ENCODE measurements at regions not wholly inside any gene's neighbourhood (a gene's known extent, or its start where the extent isn't known, plus 50 kb on each side); places are given as distances from the start of the nearest gene placed in this dataset.
A peak's percentile ranks its signal among the peaks of the same experiment; 100 is the strongest.
"Not testable (repeated sequence)": the region's sequence is repeated elsewhere in the genome, so short reads cannot be mapped to it uniquely, and the experiment has no call there.

DNA sequence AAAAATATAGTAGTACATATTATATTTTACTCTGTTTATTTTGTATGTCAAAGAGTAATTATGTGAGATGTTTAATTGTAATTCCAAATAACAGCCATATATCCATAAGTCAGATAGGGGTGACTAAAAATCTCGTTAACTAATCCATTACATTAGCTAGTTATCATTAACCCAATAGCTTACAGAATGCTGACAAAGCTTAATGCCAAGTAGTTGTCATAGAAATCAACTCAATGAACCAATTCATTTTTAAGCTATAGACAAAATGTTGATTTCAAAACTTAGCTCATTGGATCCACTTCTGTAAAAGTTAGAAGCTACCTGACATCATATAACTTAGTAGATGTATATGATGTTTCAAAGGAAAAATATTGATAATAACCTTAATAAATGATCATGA lies 206.7 kb upstream of the SLITRK1 start:
- Histone ChIP-seq H3K36me3 (replicated peaks in 1 of 2; ENCODE audit: control extremely low read depth in 1 of 2, control insufficient read depth in 1 of 2, extremely low read depth in 1 of 2, insufficient read depth in 2 of 2, low read length in 1 of 2) (no peaks in the 10 kb centered on the region), H3K9ac (ENCODE audit: low read length) (no peak overlapping the region)
- no CpG with 5 or more reads among the region's 1 CpG for WGBS (ENCODE audit: insufficient coverage)

DNA sequence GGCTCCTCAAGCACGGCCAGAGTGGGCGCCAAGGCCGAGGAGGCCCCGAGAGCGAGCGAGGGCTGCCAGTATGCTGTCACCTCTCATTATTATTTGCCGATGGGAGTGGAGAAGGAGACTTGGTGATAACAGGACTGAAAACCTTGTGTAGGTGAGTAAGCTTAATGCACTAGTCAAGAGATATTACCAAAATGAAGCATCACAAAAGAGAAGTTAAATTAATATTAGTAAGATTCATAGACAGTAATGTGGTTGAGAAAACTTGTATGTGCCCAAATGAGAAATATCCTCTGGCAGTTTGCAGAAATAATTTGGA lies 204.5 kb upstream of the SLITRK1 start:
- ChIA-PET CTCF (no interaction called here), POLR2A (no interaction called here)
- H3K27ac Mint-ChIP-seq: no peak overlapping the region
- Histone ChIP-seq H3K4me1 (ENCODE audit: control insufficient read depth in 2 of 2, insufficient read depth in 2 of 2, low read length in 2 of 2) (no peaks in the 10 kb centered on the region), H3K9me3 (ENCODE audit: control extremely low read depth in 1 of 3, control insufficient read depth in 2 of 3, insufficient read depth in 1 of 3, low read length in 2 of 3) (peaks cover 0 to 12% (median 0%) of the 10 kb centered on the region in 3 donors), H2AFZ (ENCODE audit: insufficient read depth, low read depth, low read length, poor library complexity, severe bottlenecking) (no peak overlapping the region), H3K36me3 (replicated peaks in 1 of 2; ENCODE audit: control extremely low read depth in 1 of 2, control insufficient read depth in 1 of 2, extremely low read depth in 1 of 2, insufficient read depth in 2 of 2, low read length in 1 of 2) (no peaks in the 10 kb centered on the region), H3K4me3 (ENCODE audit: control extremely low read depth in 1 of 5, extremely low read depth in 1 of 5, insufficient read depth in 1 of 5, low read depth in 2 of 5, low read length in 4 of 5) (peak overlapping the region in 2 of 5 experiments; percentile 34 to 42), H3K27ac (ENCODE audit: low read length in 2 of 2) (no peak overlapping the region), H3K79me2 (ENCODE audit: control insufficient read depth, insufficient read depth, low read length) (no peaks in the 10 kb centered on the region), H3K4me2 (replicated peaks; ENCODE audit: low read depth, low read length, poor library complexity, severe bottlenecking) (no peak overlapping the region), H3K27me3 (replicated peaks in 1 of 4; ENCODE audit: control extremely low read depth in 1 of 4, control insufficient read depth in 3 of 4, insufficient read depth in 4 of 4, low read length in 3 of 4) (no peaks in the 10 kb centered on the region), H3K9ac (ENCODE audit: low read length) (no peak overlapping the region), H4K20me1 (ENCODE audit: control insufficient read depth, insufficient read depth, low read length, poor library complexity, severe bottlenecking) (no peaks in the 10 kb centered on the region)
- no peak for ATAC-seq (ENCODE audit: low read depth)
- 95% methylated on average over 4 of the region's 7 CpGs for WGBS (ENCODE audit: insufficient coverage)
- intact Hi-C loops (cut with micrococcal nuclease): no loop called here
- no peaks in the 10 kb centered on the region for H3K9me3 Mint-ChIP-seq (ENCODE audit: insufficient read depth)
- TF ChIP-seq, protein P1, sequence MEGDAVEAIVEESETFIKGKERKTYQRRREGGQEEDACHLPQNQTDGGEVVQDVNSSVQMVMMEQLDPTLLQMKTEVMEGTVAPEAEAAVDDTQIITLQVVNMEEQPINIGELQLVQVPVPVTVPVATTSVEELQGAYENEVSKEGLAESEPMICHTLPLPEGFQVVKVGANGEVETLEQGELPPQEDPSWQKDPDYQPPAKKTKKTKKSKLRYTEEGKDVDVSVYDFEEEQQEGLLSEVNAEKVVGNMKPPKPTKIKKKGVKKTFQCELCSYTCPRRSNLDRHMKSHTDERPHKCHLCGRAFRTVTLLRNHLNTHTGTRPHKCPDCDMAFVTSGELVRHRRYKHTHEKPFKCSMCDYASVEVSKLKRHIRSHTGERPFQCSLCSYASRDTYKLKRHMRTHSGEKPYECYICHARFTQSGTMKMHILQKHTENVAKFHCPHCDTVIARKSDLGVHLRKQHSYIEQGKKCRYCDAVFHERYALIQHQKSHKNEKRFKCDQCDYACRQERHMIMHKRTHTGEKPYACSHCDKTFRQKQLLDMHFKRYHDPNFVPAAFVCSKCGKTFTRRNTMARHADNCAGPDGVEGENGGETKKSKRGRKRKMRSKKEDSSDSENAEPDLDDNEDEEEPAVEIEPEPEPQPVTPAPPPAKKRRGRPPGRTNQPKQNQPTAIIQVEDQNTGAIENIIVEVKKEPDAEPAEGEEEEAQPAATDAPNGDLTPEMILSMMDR (IDR thresholded peaks at IDR 0.05): no peak
- no peak for TF ChIP-seq EZH2 (IDR thresholded peaks at IDR 0.05; ENCODE audit: borderline replicate concordance, insufficient read depth, low read depth, low read length, poor library complexity, severe bottlenecking)
- no peaks in the 10 kb centered on the region for H3K27me3 Mint-ChIP-seq
- H3K4me3 Mint-ChIP-seq: no peak overlapping the region
- DNase-seq: no peak
- no peaks in the 10 kb centered on the region for H3K4me1 Mint-ChIP-seq

More for the DNA sequence above, 206.7 kb upstream of the SLITRK1 start:
- H3K27ac Mint-ChIP-seq: no peak overlapping the region
- ChIA-PET CTCF (no interaction called here), POLR2A (no interaction called here)
- Histone ChIP-seq H3K9me3 (ENCODE audit: control extremely low read depth in 1 of 3, control insufficient read depth in 2 of 3, insufficient read depth in 1 of 3, low read length in 2 of 3) (peaks cover 0 to 12% (median 0%) of the 10 kb centered on the region in 3 donors), H3K27me3 (replicated peaks in 1 of 4; ENCODE audit: control extremely low read depth in 1 of 4, control insufficient read depth in 3 of 4, insufficient read depth in 4 of 4, low read length in 3 of 4) (no peaks in the 10 kb centered on the region), H4K20me1 (ENCODE audit: control insufficient read depth, insufficient read depth, low read length, poor library complexity, severe bottlenecking) (no peaks in the 10 kb centered on the region), H3K4me2 (replicated peaks; ENCODE audit: low read depth, low read length, poor library complexity, severe bottlenecking) (no peak overlapping the region), H3K27ac (ENCODE audit: low read length in 2 of 2) (no peak overlapping the region), H3K79me2 (ENCODE audit: control insufficient read depth, insufficient read depth, low read length) (no peaks in the 10 kb centered on the region), H2AFZ (ENCODE audit: insufficient read depth, low read depth, low read length, poor library complexity, severe bottlenecking) (no peak overlapping the region), H3K4me1 (ENCODE audit: control insufficient read depth in 2 of 2, insufficient read depth in 2 of 2, low read length in 2 of 2) (no peaks in the 10 kb centered on the region), H3K4me3 (ENCODE audit: control extremely low read depth in 1 of 5, extremely low read depth in 1 of 5, insufficient read depth in 1 of 5, low read depth in 2 of 5, low read length in 4 of 5) (no peak overlapping the region)
- ATAC-seq (ENCODE audit: low read depth) (no peak), DNase-seq (no peak)
- H3K4me1 Mint-ChIP-seq: no peaks in the 10 kb centered on the region
- TF ChIP-seq EZH2 (IDR thresholded peaks at IDR 0.05; ENCODE audit: borderline replicate concordance, insufficient read depth, low read depth, low read length, poor library complexity, severe bottlenecking): no peak
- TF ChIP-seq, protein P1 (IDR thresholded peaks at IDR 0.05): no peak
- H3K9me3 Mint-ChIP-seq (ENCODE audit: insufficient read depth): no peaks in the 10 kb centered on the region
- no peaks in the 10 kb centered on the region for H3K27me3 Mint-ChIP-seq
- intact Hi-C loops (cut with micrococcal nuclease): no loop called here
- no peak overlapping the region for H3K4me3 Mint-ChIP-seq

DNA sequence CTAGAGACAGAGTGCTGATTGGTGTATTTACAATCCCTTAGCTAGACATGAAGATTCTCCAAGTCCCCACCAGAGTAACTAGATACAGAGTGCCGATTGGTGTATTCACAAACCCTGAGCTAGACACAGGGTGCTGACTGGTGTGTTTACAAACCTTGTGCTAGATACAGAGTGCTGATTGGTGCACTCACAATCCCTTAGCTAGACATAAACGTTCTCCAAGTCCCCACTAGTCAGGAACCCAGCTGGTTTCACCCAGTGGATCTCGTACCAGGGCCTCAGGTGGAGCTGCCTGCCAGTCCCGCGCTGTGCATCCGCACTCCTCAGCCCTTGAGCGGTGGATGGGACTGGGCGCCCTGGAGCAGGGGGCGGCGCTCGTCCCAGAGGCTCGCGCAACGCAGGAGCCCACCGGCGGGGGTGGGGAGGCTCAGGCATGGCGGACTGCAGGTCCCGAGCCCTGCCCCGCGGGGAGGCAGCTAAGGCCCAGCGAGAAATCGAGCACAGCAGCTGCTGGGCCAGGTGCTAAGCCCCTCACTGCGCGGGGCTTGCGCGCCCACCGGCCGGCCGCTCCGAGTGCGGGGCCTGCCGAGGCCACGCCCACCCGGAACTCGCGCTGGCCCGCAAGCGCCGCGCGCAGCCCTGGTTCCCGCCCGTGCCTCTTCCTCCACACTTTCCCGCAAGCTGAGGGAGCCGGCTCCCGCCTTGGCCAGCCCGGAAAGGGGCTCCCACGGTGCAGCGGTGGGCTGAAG lies 204.0 kb upstream of the SLITRK1 start:
- intact Hi-C loops (cut with micrococcal nuclease); H3K27ac Mint-ChIP-seq; H3K27ac ChIP-seq (ENCODE audit: low read length in 2 of 2); H4K20me1 ChIP-seq (ENCODE audit: control insufficient read depth, insufficient read depth, low read length, poor library complexity, severe bottlenecking); H3K27me3 Mint-ChIP-seq; H3K4me1 ChIP-seq (ENCODE audit: control insufficient read depth in 2 of 2, insufficient read depth in 2 of 2, low read length in 2 of 2); H3K27me3 ChIP-seq (replicated peaks in 1 of 4; ENCODE audit: control extremely low read depth in 1 of 4, control insufficient read depth in 3 of 4, insufficient read depth in 4 of 4, low read length in 3 of 4); H3K4me3 Mint-ChIP-seq; H3K36me3 ChIP-seq (replicated peaks in 1 of 2; ENCODE audit: control extremely low read depth in 1 of 2, control insufficient read depth in 1 of 2, extremely low read depth in 1 of 2, insufficient read depth in 2 of 2, low read length in 1 of 2); ATAC-seq (ENCODE audit: low read depth); CTCF ChIA-PET; H3K4me2 ChIP-seq (replicated peaks; ENCODE audit: low read depth, low read length, poor library complexity, severe bottlenecking); H3K4me1 Mint-ChIP-seq; POLR2A ChIA-PET; H3K79me2 ChIP-seq (ENCODE audit: control insufficient read depth, insufficient read depth, low read length); H3K9me3 Mint-ChIP-seq (ENCODE audit: insufficient read depth); H2AFZ ChIP-seq (ENCODE audit: insufficient read depth, low read depth, low read length, poor library complexity, severe bottlenecking); H3K9ac ChIP-seq (ENCODE audit: low read length): not testable (repeated sequence)
- DNase-seq: peak; percentile 1
- Histone ChIP-seq H3K4me3 (ENCODE audit: control extremely low read depth in 1 of 5, extremely low read depth in 1 of 5, insufficient read depth in 1 of 5, low read depth in 2 of 5, low read length in 4 of 5) (peak overlapping the region in 2 of 5 experiments; percentile 34 to 42), H3K9me3 (ENCODE audit: control extremely low read depth in 1 of 3, control insufficient read depth in 2 of 3, insufficient read depth in 1 of 3, low read length in 2 of 3) (peaks cover 0 to 12% (median 0%) of the 10 kb centered on the region in 3 donors)
- 95% methylated on average over 44 of the region's 49 CpGs for WGBS (ENCODE audit: insufficient coverage)

All from B cell (primary cell).